SK-N-SH (cell line): ENCODE measurements at regions not wholly inside any gene's neighbourhood (a gene's known extent, or its start where the extent isn't known, plus 50 kb on each side); places are given as distances from the start of the nearest gene placed in this dataset.

Experiments
- CHD2 ChIP-seq: fragments of 150-350 bp; IDR thresholded peaks from 2 replicates; pipeline ENCODE4 v1.6.1; 2018; ENCODE audit warnings: low read length; ENCODE audit not compliant: partially characterized antibody
- ELF1 ChIP-seq: IDR thresholded peaks from 2 replicates; pipeline ENCODE4 v1.4.0; 2012
- EP300 ChIP-seq, 2 experiments: IDR thresholded peaks; 2 replicates each; pipeline versions ENCODE4 v1.4.0 to v1.6.1; 2012; ENCODE audit warnings: borderline replicate concordance in 1 of 2, low read depth in 1 of 2, low read length in 1 of 2
- EZH2phosphoT487 ChIP-seq: fragments of 200-600 bp; sonication (generic); IDR thresholded peaks from 2 replicates; pipeline ENCODE4 v1.6.1; 2017; ENCODE audit warnings: low read depth, mixed run types, mild to moderate bottlenecking, antibody characterized with exemption, moderate library complexity, borderline replicate concordance
- GABPA ChIP-seq: IDR thresholded peaks from 2 replicates; pipeline ENCODE4 v1.4.0; 2012; ENCODE audit warnings: low read depth, mild to moderate bottlenecking
- JUND ChIP-seq: IDR thresholded peaks from 2 replicates; pipeline ENCODE4 v1.4.0; 2012
- RAD21 ChIP-seq: IDR thresholded peaks from 2 replicates; pipeline ENCODE4 v1.6.1; 2012; ENCODE audit warnings: mild to moderate bottlenecking, low read length
- SIN3A ChIP-seq: IDR thresholded peaks from 2 replicates; pipeline ENCODE4 v1.6.1; 2012; ENCODE audit warnings: low read depth, mild to moderate bottlenecking, low read length, moderate library complexity, borderline replicate concordance
- SMC3 ChIP-seq: IDR thresholded peaks from 2 replicates; pipeline ENCODE4 v1.6.1; 2012; ENCODE audit warnings: low read depth, low read length, improper control_type of control experiment
- TAF1 ChIP-seq: IDR thresholded peaks from 2 replicates; pipeline ENCODE4 v1.6.1; 2012; ENCODE audit warnings: low read depth, mild to moderate bottlenecking, low read length, moderate library complexity, borderline replicate concordance
- TF ChIP-seq, protein P1 (sequence below): IDR thresholded peaks from 2 replicates; pipeline ENCODE4 v1.4.0; 2012; ENCODE audit warnings: low read depth
- TF ChIP-seq, protein P2 (sequence below): fragments of 200-600 bp; sonication (generic); IDR thresholded peaks from 2 replicates; pipeline ENCODE4 v1.6.1; 2017; ENCODE audit warnings: antibody characterized with exemption, mild to moderate bottlenecking, moderate library complexity
- TF ChIP-seq, protein P3 (sequence below): fragments of 150-350 bp; IDR thresholded peaks from 2 replicates; pipeline ENCODE4 v1.6.1; 2017; ENCODE audit warnings: antibody characterized with exemption, low read length, low read depth, borderline replicate concordance
- TF ChIP-seq, protein P4 (sequence below): fragments of 150-350 bp; IDR thresholded peaks from 2 replicates; pipeline ENCODE4 v1.6.1; 2016; ENCODE audit warnings: mild to moderate bottlenecking, low read depth, low read length

DNA sequence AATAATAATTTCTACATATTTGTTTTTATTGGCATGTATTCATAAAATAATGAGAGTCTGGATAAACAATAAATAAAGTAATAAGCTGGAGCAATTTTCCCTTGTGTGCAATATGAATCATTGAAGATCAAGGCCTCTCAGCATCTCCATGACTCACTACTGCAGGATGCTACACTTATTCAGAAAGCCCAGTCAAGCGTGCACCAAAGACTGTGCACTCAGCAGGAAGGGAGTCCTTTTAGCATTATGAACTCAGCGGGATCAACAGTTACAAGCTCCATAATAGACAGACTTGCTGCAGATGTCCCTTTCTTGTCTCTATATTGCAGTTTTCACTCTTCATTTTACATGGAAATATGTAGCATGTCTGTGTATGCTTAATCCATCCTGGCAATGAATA, 485.3 kb downstream of the CDH9 start:
- TF ChIP-seq CHD2: no peak
- TF ChIP-seq, protein P1, sequence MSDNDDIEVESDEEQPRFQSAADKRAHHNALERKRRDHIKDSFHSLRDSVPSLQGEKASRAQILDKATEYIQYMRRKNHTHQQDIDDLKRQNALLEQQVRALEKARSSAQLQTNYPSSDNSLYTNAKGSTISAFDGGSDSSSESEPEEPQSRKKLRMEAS: no peak
- no peak for TF ChIP-seq SIN3A
- TF ChIP-seq, protein P2, sequence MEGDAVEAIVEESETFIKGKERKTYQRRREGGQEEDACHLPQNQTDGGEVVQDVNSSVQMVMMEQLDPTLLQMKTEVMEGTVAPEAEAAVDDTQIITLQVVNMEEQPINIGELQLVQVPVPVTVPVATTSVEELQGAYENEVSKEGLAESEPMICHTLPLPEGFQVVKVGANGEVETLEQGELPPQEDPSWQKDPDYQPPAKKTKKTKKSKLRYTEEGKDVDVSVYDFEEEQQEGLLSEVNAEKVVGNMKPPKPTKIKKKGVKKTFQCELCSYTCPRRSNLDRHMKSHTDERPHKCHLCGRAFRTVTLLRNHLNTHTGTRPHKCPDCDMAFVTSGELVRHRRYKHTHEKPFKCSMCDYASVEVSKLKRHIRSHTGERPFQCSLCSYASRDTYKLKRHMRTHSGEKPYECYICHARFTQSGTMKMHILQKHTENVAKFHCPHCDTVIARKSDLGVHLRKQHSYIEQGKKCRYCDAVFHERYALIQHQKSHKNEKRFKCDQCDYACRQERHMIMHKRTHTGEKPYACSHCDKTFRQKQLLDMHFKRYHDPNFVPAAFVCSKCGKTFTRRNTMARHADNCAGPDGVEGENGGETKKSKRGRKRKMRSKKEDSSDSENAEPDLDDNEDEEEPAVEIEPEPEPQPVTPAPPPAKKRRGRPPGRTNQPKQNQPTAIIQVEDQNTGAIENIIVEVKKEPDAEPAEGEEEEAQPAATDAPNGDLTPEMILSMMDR: no peak
- no peak for TF ChIP-seq EP300 (IDR thresholded peaks at IDR 0.05; ENCODE audit: borderline replicate concordance in 1 of 2, low read depth in 1 of 2, low read length in 1 of 2)
- TF ChIP-seq EZH2phosphoT487: no peak
- no peak for TF ChIP-seq SMC3
- no peak for TF ChIP-seq JUND
- no peak for TF ChIP-seq RAD21
- no peak for TF ChIP-seq ELF1
- TF ChIP-seq, protein P3, sequence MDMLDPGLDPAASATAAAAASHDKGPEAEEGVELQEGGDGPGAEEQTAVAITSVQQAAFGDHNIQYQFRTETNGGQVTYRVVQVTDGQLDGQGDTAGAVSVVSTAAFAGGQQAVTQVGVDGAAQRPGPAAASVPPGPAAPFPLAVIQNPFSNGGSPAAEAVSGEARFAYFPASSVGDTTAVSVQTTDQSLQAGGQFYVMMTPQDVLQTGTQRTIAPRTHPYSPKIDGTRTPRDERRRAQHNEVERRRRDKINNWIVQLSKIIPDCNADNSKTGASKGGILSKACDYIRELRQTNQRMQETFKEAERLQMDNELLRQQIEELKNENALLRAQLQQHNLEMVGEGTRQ: no peak
- TF ChIP-seq, protein P4, sequence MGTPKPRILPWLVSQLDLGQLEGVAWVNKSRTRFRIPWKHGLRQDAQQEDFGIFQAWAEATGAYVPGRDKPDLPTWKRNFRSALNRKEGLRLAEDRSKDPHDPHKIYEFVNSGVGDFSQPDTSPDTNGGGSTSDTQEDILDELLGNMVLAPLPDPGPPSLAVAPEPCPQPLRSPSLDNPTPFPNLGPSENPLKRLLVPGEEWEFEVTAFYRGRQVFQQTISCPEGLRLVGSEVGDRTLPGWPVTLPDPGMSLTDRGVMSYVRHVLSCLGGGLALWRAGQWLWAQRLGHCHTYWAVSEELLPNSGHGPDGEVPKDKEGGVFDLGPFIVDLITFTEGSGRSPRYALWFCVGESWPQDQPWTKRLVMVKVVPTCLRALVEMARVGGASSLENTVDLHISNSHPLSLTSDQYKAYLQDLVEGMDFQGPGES: no peak
- no peak for TF ChIP-seq GABPA
- no peak for TF ChIP-seq TAF1
